Neural progenitor cell (in vitro differentiated cells): ENCODE measurements at regions not wholly inside any gene's neighbourhood (a gene's known extent, or its start where the extent isn't known, plus 50 kb on each side); places are given as distances from the start of the nearest gene placed in this dataset.

Experiments used
- EZH2phosphoT487 ChIP-seq: fragments of 200-600 bp; sonication (generic); IDR thresholded peaks from 2 replicates; pipeline ENCODE4 v1.6.1; 2017; ENCODE audit warnings: antibody characterized with exemption
- TF ChIP-seq, protein P1 (sequence below): fragments of 200-600 bp; sonication (generic); IDR thresholded peaks from 2 replicates; pipeline ENCODE4 v1.5.1; 2017; ENCODE audit warnings: antibody characterized with exemption, mild to moderate bottlenecking

DNA sequence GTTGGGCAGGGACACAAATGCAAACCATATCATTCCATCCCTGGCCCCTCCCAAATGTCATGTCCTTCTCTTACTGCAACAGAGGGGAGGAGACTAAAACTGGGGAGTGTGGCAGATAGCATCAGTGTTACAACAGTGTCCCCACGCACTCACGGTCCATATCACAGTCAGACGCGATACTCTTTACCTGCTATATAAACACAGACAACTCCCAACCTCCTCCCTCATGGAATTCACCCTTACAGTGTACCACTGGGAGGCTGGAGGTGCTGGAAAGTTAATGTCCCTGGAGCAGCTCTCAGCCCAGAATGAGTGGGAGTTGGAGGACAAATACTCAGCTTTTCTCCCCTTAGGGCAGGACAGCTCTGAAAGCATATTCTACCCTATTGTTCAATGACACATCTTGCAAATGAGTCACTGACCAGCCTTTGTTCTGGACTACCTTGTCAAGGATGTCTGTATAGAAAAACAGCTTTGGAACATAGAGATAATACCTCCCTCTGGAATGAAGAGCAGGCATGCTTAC is 445.9 kb downstream of the SETD4 start:
- TF ChIP-seq, protein P1, sequence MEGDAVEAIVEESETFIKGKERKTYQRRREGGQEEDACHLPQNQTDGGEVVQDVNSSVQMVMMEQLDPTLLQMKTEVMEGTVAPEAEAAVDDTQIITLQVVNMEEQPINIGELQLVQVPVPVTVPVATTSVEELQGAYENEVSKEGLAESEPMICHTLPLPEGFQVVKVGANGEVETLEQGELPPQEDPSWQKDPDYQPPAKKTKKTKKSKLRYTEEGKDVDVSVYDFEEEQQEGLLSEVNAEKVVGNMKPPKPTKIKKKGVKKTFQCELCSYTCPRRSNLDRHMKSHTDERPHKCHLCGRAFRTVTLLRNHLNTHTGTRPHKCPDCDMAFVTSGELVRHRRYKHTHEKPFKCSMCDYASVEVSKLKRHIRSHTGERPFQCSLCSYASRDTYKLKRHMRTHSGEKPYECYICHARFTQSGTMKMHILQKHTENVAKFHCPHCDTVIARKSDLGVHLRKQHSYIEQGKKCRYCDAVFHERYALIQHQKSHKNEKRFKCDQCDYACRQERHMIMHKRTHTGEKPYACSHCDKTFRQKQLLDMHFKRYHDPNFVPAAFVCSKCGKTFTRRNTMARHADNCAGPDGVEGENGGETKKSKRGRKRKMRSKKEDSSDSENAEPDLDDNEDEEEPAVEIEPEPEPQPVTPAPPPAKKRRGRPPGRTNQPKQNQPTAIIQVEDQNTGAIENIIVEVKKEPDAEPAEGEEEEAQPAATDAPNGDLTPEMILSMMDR: no peak
- TF ChIP-seq EZH2phosphoT487: no peak
